Effector CD4-positive, alpha-beta T cell (primary cell): ENCODE measurements at regions not wholly inside any gene's neighbourhood (a gene's known extent, or its start where the extent isn't known, plus 50 kb on each side); places are given as distances from the start of the nearest gene placed in this dataset.
"Not testable (repeated sequence)": the region's sequence is repeated elsewhere in the genome, so short reads cannot be mapped to it uniquely, and the experiment has no call there.

ENCODE experiments used
- DNase-seq: peaks from one replicate; pipeline ENCODE4 v3.0.0-alpha.2; 2020

GRCh38 chr2:131672471-131673399 is 145.0 kb downstream of the CCDC74A start:
- DNase-seq, result peak; percentile 42

GRCh38 chr2:131673400-131674173 is 145.9 kb downstream of the CCDC74A start:
- DNase-seq, result peak; percentile 54

GRCh38 chr2:131674174-131674507 is 146.5 kb downstream of the CCDC74A start:
- no peak for DNase-seq

- DNase-seq, result not testable (repeated sequence)
Measured at GRCh38 chr2:131681611-131682121, 154.0 kb downstream of the CCDC74A start.

- peak; percentile 68 for DNase-seq
Measured at GRCh38 chr2:131682122-131682944, 154.6 kb downstream of the CCDC74A start.

GRCh38 chr2:131682945-131683330 is 155.2 kb downstream of the CCDC74A start:
- not testable (repeated sequence) for DNase-seq

- DNase-seq, result not testable (repeated sequence)
Measured at GRCh38 chr2:131684631-131685316, 157.1 kb downstream of the CCDC74A start.

GRCh38 chr2:131686164-131686893 is 158.6 kb downstream of the CCDC74A start:
- not testable (repeated sequence) for DNase-seq

GRCh38 chr2:131686894-131687238 is 159.2 kb downstream of the CCDC74A start:
- not testable (repeated sequence) for DNase-seq

GRCh38 chr2:131689066-131689465 is 161.4 kb downstream of the CCDC74A start:
- not testable (repeated sequence) for DNase-seq

- DNase-seq, result not testable (repeated sequence)
Measured at GRCh38 chr2:131711268-131711667, 183.6 kb downstream of the CCDC74A start.

- not testable (repeated sequence) for DNase-seq
Measured at GRCh38 chr2:131717907-131718306, 190.2 kb downstream of the CCDC74A start.

GRCh38 chr2:131721163-131721562 is 193.5 kb downstream of the CCDC74A start:
- not testable (repeated sequence) for DNase-seq

- not testable (repeated sequence) for DNase-seq
Measured at GRCh38 chr2:131722256-131722655, 194.6 kb downstream of the CCDC74A start.

GRCh38 chr2:131724019-131724418 is 196.3 kb downstream of the CCDC74A start:
- no peak for DNase-seq

- DNase-seq, result not testable (repeated sequence)
Measured at GRCh38 chr2:131728451-131728850, 200.8 kb downstream of the CCDC74A start.

- not testable (repeated sequence) for DNase-seq
Measured at GRCh38 chr2:131733530-131733929, 205.8 kb downstream of the CCDC74A start.

GRCh38 chr2:131736406-131736805 is 208.7 kb downstream of the CCDC74A start:
- not testable (repeated sequence) for DNase-seq

GRCh38 chr2:131738533-131738932 is 210.8 kb downstream of the CCDC74A start:
- not testable (repeated sequence) for DNase-seq

- not testable (repeated sequence) for DNase-seq
Measured at GRCh38 chr2:131738996-131739434, 211.3 kb downstream of the CCDC74A start.
